Body of pancreas (tissue), 4 donors: ENCODE measurements at regions not wholly inside any gene's neighbourhood (a gene's known extent, or its start where the extent isn't known, plus 50 kb on each side); places are given as distances from the start of the nearest gene placed in this dataset.

ENCODE experiments used
- POLR2A ChIP-seq, 3 donors: fragments of 450-650 bp; IDR thresholded peaks; one replicate each; pipeline ENCODE4 v1.6.1; 2016; ENCODE audit warnings: antibody characterized with exemption in 3 of 3, mild to moderate bottlenecking in 2 of 3
- TF ChIP-seq, protein P1 (sequence below), 7 experiments: fragments of 450-650 bp in 4 of 7; fragments of 200-600 bp in 3 of 7; sonication (generic) in 3 of 7; IDR thresholded peaks; one replicate each; pipeline ENCODE4 v1.5.1; 2016 to 2019; ENCODE audit warnings: antibody characterized with exemption in 7 of 7

- TF ChIP-seq, protein P1, sequence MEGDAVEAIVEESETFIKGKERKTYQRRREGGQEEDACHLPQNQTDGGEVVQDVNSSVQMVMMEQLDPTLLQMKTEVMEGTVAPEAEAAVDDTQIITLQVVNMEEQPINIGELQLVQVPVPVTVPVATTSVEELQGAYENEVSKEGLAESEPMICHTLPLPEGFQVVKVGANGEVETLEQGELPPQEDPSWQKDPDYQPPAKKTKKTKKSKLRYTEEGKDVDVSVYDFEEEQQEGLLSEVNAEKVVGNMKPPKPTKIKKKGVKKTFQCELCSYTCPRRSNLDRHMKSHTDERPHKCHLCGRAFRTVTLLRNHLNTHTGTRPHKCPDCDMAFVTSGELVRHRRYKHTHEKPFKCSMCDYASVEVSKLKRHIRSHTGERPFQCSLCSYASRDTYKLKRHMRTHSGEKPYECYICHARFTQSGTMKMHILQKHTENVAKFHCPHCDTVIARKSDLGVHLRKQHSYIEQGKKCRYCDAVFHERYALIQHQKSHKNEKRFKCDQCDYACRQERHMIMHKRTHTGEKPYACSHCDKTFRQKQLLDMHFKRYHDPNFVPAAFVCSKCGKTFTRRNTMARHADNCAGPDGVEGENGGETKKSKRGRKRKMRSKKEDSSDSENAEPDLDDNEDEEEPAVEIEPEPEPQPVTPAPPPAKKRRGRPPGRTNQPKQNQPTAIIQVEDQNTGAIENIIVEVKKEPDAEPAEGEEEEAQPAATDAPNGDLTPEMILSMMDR (IDR thresholded peaks at IDR 0.05), result no peak
- TF ChIP-seq POLR2A (IDR thresholded peaks at IDR 0.05), result no peak
These were observed 109.4 kb upstream of the LRRN1 start for GRCh38 chr3:3689601-3690375.
